ENCODE measurements at regions not wholly inside any gene's neighbourhood (a gene's known extent, or its start where the extent isn't known, plus 50 kb on each side); places are given as distances from the start of the nearest gene placed in this dataset.

GRCh38 chr9:80359941-80360881, 788.4 kb downstream of the TLE4 start:
- TF ChIP-seq, protein P1, sequence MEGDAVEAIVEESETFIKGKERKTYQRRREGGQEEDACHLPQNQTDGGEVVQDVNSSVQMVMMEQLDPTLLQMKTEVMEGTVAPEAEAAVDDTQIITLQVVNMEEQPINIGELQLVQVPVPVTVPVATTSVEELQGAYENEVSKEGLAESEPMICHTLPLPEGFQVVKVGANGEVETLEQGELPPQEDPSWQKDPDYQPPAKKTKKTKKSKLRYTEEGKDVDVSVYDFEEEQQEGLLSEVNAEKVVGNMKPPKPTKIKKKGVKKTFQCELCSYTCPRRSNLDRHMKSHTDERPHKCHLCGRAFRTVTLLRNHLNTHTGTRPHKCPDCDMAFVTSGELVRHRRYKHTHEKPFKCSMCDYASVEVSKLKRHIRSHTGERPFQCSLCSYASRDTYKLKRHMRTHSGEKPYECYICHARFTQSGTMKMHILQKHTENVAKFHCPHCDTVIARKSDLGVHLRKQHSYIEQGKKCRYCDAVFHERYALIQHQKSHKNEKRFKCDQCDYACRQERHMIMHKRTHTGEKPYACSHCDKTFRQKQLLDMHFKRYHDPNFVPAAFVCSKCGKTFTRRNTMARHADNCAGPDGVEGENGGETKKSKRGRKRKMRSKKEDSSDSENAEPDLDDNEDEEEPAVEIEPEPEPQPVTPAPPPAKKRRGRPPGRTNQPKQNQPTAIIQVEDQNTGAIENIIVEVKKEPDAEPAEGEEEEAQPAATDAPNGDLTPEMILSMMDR (IDR thresholded peaks at IDR 0.05; ENCODE audit: borderline replicate concordance, control extremely low read depth, extremely low read depth, insufficient read depth, missing control alignments), result no peak
- DNase-seq (ENCODE audit: low spot score), result no peak
- in situ Hi-C loops (cut with MboI; ENCODE audit: low sequenced_read_pairs, unreplicated experiment), result no loop called here

DNA sequence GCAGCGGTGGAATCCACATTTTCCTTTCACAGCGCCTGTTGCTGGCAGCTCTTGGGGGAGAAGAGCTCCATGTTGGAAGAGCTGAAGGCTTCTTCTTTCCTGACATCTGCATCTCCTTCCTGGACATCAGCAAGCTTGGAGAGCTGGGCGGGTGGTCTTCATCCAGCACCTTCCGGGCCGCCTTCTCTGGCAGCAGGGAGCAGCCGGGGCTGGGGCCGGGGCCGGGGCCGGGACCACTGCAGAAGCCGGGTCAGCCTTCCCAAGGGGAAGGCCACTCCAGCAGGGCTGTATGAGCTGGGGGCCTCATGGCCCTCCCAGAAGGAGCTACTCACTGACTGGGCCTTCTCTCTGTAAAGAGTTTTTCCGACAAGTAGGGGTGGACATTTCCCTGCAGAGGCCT, 787.5 kb downstream of the TLE4 start:
- TF ChIP-seq, protein P1 (IDR thresholded peaks at IDR 0.05; ENCODE audit: borderline replicate concordance, control extremely low read depth, extremely low read depth, insufficient read depth, missing control alignments), result no peak
- in situ Hi-C loops (cut with MboI; ENCODE audit: low sequenced_read_pairs, unreplicated experiment), result no loop called here
- no peak for DNase-seq (ENCODE audit: low spot score)

DNA sequence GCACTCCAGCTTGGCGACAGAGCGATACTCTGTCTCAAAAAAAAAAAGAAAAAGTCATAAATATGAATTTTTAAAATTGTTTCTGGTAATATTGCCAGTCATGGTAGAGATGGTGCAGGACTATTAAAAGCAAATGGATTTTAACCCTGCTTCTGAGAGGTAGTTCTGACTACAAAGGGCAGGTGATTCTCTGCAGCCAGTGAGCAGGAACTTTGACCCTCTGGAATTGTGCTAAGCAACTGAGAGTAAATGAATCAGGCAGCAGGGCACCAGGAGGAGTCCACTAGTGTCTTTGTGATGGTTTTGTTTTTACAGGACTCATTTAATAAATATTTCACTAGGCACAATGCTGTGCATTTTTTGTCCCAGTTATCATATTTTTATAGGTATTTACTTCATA, 781.2 kb downstream of the TLE4 start:
- TF ChIP-seq, protein P1 (IDR thresholded peaks at IDR 0.05; ENCODE audit: borderline replicate concordance, control extremely low read depth, extremely low read depth, insufficient read depth, missing control alignments), result no peak
- no peak for DNase-seq (ENCODE audit: low spot score)
- in situ Hi-C loops (cut with MboI; ENCODE audit: low sequenced_read_pairs, unreplicated experiment), result no loop called here

DNA sequence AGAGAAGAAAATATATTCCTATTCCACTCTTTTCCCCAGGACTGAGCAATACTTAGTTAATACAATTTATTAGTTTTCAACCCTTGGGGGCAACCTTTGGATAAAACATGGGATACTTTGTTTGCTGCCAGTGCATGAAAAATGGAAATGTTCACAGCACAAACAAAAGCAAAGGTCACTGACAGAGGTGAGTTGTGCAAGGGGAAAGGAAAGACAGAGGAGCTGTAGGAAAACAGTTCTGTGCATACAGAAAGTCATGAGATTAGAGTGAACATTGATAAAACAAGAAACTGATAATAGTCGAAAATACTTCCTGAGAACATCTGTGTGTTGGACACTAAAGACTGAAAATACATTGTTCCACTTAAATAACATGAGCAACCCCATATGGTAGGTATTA, 779.8 kb downstream of the TLE4 start:
- no peak for DNase-seq (ENCODE audit: low spot score)
- in situ Hi-C loops (cut with MboI; ENCODE audit: low sequenced_read_pairs, unreplicated experiment), result no loop called here
- TF ChIP-seq, protein P1 (IDR thresholded peaks at IDR 0.05; ENCODE audit: borderline replicate concordance, control extremely low read depth, extremely low read depth, insufficient read depth, missing control alignments), result no peak

- TF ChIP-seq, protein P1 (IDR thresholded peaks at IDR 0.05; ENCODE audit: borderline replicate concordance, control extremely low read depth, extremely low read depth, insufficient read depth, missing control alignments), result no peak
- in situ Hi-C loops (cut with MboI; ENCODE audit: low sequenced_read_pairs, unreplicated experiment), result no loop called here
- DNase-seq (ENCODE audit: low spot score), result no peak
These were observed 754.3 kb downstream of the TLE4 start for GRCh38 chr9:80326105-80326504.

- in situ Hi-C loops (cut with MboI; ENCODE audit: low sequenced_read_pairs, unreplicated experiment), result no loop called here
- no peak for DNase-seq (ENCODE audit: low spot score)
- TF ChIP-seq, protein P1 (IDR thresholded peaks at IDR 0.05; ENCODE audit: borderline replicate concordance, control extremely low read depth, extremely low read depth, insufficient read depth, missing control alignments), result no peak
These were observed 749.2 kb downstream of the TLE4 start for GRCh38 chr9:80320916-80321315.

All from GM13976 (cell line).